Astrocyte (in vitro differentiated cells and primary cell): ENCODE measurements at regions not wholly inside any gene's neighbourhood (a gene's known extent, or its start where the extent isn't known, plus 50 kb on each side); places are given as distances from the start of the nearest gene placed in this dataset.

Experiments used
- EZH2 ChIP-seq: IDR thresholded peaks from 2 replicates; pipeline ENCODE4 v1.6.1; 2012; ENCODE audit warnings: mild to moderate bottlenecking, low read length, inconsistent platforms; ENCODE audit not compliant: insufficient read depth
- TF ChIP-seq, protein P1 (sequence below): IDR thresholded peaks from 2 replicates; pipeline ENCODE4 v1.5.1; 2011; ENCODE audit warnings: low read depth, mild to moderate bottlenecking, inconsistent platforms, low read length, moderate library complexity; ENCODE audit not compliant: insufficient read depth

DNA sequence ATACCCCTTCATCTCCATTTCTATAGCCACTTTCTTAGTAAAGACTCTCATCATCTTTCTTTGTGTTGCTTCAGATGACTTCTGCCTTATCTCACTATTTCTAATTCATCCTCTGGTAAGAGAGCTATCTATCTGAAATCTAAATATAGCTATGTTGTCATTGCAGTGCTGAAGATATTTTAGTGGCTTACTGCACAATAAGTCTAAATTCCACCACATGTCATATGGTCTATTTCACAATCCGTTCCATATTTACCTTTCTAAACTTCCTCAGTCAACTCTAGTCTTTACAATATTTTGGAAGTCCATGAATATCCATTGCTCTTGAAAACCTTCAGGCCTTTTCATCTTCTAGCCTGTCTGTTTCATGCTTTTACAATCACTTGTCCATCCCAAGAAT lies 465.1 kb upstream of the SLC10A2 start:
- TF ChIP-seq EZH2: no peak
- TF ChIP-seq, protein P1, sequence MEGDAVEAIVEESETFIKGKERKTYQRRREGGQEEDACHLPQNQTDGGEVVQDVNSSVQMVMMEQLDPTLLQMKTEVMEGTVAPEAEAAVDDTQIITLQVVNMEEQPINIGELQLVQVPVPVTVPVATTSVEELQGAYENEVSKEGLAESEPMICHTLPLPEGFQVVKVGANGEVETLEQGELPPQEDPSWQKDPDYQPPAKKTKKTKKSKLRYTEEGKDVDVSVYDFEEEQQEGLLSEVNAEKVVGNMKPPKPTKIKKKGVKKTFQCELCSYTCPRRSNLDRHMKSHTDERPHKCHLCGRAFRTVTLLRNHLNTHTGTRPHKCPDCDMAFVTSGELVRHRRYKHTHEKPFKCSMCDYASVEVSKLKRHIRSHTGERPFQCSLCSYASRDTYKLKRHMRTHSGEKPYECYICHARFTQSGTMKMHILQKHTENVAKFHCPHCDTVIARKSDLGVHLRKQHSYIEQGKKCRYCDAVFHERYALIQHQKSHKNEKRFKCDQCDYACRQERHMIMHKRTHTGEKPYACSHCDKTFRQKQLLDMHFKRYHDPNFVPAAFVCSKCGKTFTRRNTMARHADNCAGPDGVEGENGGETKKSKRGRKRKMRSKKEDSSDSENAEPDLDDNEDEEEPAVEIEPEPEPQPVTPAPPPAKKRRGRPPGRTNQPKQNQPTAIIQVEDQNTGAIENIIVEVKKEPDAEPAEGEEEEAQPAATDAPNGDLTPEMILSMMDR: no peak
